ENCODE measurements at regions not wholly inside any gene's neighbourhood (a gene's known extent, or its start where the extent isn't known, plus 50 kb on each side); places are given as distances from the start of the nearest gene placed in this dataset.
"Not testable (repeated sequence)": the region's sequence is repeated elsewhere in the genome, so short reads cannot be mapped to it uniquely, and the experiment has no call there.

DNA sequence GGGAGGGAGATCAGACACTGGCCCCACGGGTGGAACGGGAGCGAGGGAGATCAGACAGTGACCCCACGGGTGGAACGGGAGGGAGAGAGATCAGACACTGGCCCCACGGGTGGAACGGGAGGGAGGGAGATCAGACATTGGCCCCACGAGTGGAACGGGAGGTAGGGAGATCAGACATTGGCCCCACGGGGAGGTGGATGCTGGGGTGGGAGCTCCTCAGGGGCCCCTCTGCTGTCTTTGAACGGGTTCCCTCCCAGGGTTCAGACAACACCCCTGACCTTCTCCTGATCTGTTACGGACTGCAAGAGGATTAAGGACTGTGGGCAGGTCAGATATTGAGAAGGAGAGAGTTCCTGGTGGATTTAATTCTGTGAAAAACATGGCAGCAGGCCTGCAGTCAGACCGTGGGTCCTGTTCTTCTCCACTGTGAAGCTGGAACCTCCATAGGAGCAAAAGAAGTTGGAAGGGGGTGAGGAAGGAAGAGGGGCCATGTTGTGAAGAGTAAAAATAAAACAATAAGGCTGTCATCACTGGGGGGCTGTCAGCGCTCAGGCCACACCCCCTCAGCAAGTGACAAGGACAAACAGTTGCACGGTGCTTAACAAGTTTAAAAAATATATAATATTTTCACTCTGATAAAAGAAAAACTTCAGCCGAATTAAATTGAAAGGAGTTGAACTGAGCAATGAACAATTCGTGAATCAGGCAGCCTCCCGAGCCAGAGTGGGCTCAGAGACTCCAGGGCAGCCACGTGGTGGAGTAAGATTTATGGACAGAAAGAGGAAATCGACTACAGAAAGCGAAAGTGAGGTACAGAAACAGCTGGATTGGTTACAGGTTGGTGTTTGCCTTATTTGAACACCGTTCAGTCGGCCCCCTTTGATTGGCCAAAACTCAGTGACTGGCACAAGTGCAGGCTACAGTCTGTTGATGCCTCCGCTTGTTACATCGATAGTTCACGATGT lies 348.7 kb upstream of the TNRC6C start:
- DNase-seq (ENCODE audit: low read depth in 1 of 2, low spot score in 1 of 2): peak; percentile 13 to 20

DNA sequence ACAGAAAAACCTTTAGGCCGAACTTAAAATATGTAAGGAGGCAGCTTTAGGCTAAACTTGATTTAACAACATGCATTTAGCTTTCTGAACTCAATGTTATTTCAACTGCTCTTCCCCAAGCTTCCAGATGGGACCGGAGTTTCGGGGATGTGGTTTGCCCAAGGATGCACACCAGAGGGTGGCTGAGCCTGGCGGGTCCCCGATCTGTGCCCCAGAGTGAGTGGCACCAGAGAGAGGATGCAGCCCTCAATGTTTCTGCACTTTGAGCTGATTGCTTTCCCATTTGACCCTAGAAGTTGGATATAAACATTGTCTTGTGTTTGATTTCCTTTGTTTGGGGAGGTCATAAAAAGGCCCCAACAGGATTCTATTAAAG lies 348.0 kb upstream of the TNRC6C start:
- no peak for DNase-seq (ENCODE audit: low read depth in 1 of 2, low spot score in 1 of 2)

- no peak for DNase-seq (ENCODE audit: low read depth in 1 of 2, low spot score in 1 of 2)
Observed at GRCh38 chr17:77610972-77611521, 347.5 kb upstream of the TNRC6C start.

- no peak for DNase-seq (ENCODE audit: low read depth in 1 of 2, low spot score in 1 of 2)
Observed at GRCh38 chr17:77611791-77612502, 346.6 kb upstream of the TNRC6C start.

DNA sequence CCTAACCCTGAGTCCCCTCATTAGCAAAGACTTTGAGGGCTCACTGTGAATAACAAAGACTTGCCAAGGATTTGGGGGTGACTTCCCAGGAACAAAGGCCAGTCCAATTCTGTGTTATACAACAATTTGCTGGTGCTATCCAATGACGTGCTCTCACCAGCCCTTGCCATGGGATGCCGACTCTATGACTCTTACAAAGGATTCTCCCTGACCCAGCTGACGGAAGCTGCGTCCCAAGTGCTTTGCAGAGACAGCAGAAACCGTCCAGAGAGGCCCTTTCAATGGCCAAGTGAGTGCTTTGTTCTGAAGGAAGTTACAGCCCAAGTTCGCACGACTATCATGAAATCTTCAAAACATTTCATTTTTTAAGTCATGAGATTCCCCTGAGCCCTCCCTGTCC lies 345.3 kb upstream of the TNRC6C start:
- DNase-seq (ENCODE audit: low read depth in 1 of 2, low spot score in 1 of 2): no peak

- DNase-seq (ENCODE audit: low read depth in 1 of 2, low spot score in 1 of 2): no peak
Observed at GRCh38 chr17:77613627-77614026, 344.9 kb upstream of the TNRC6C start.

DNA sequence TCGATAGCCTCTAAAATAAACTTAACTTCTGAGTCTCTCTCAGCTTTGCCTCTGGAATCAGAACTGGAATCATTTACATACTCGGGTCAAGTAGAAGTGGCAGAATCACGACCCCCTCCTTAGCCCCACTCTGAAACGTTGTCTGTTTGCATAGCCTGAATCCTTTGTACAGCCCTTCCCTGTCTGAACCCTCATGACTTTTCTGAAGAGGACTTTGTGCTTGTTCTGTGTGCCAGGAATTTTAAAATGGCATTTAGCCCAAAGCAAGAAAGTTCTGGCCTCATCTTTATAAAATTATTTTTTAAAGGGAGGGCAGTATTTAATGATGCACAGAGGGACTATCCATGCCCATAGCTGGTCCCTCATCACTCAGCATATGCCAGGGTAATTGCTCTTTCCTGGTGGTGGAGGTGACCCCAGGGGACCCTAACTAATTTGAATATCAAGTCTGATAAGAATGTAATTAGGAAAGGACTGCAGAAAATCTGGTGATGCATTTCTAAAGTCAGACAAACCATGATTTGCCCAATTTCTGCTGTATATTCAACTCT lies 342.7 kb upstream of the TNRC6C start:
- DNase-seq (ENCODE audit: low read depth in 1 of 2, low spot score in 1 of 2): no peak

DNA sequence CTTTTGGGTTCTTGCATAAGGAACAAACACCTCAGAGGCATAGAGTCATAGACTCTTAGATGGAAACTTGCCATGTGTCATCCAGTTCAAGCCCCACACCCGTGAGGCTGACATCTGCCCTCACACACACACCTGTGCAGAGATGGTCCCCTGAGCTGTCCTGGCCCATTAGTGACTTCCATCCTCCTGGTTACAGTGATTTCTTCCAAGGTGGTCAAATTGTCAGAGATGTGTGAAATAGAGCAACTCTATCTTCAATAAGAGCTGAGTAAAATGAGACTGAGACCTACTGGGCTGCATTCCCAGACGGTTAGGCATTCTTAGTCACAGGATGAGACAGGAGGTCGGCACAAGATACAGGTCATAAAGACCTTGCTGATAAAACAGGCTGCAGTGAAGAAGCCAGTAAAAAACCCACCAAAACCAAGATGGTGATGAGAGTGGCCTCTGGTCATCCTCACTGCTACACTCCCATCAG lies 342.2 kb upstream of the TNRC6C start:
- DNase-seq (ENCODE audit: low read depth in 1 of 2, low spot score in 1 of 2): no peak

DNA sequence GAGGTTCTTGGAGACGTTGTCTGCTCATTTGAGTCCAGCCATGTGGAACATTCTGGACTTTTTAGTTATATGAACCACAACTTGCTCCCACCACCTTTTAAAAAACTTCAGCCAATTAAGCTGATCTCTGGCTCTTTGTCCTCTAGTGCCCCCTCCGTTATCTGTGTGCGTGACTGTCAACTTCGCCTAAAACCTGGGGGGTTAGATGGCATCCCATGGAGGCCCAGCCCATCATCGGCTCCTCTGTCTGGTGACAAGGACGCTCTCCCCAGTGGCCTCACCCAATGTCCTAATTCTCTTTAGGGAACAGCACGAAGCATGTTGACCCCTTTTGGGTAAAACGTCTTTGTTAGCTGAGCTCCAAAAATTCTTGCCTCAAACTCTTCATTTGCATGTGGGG lies 341.0 kb upstream of the TNRC6C start:
- DNase-seq (ENCODE audit: low read depth in 1 of 2, low spot score in 1 of 2): no peak

DNA sequence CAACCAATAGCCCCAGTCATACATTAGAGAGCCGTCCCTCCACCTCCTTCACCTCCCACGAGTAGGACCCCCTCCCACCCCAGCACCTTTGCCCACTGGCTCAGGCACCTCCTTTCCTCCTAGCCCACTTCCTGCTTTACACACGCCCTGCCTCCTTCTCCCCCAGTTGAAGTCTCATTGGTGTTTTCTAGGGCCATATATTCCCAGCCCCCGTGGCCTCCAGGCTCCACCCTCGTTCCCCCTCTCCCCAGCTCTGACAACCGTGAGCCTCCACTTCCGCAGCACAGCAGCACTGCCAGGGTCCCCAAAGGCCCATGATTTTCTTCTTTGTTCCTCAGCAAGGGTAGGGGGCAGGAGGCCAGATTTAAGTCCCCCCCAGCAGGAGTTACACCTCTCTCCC lies 340.3 kb upstream of the TNRC6C start:
- no peak for DNase-seq (ENCODE audit: low read depth in 1 of 2, low spot score in 1 of 2)

GRCh38 chr17:77618731-77619130 lies 339.8 kb upstream of the TNRC6C start:
- no peak for DNase-seq (ENCODE audit: low read depth in 1 of 2, low spot score in 1 of 2)

- DNase-seq (ENCODE audit: low read depth in 1 of 2, low spot score in 1 of 2): no peak
Observed at GRCh38 chr17:77619326-77619725, 339.2 kb upstream of the TNRC6C start.

- DNase-seq (ENCODE audit: low read depth in 1 of 2, low spot score in 1 of 2): no peak
Observed at GRCh38 chr17:77619851-77620250, 338.7 kb upstream of the TNRC6C start.

DNA sequence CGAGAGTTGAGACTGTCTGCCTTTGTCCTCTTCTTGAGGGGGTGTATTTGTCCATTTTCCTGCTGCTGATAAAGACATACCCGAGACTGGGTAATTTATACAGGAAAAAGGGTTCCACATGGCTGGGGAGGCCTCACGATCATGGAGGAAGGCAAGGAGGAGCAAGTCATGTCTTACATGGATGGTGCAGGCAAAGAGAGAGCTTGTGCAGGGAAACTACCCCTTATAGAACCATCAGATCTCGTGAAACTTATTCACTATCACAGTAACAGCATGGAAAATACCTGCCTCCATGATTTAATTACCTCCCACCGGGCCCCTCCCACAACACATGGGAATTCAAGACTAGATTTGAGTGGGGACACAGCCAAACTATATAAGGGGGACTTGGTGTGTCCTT lies 338.2 kb upstream of the TNRC6C start:
- DNase-seq (ENCODE audit: low read depth in 1 of 2, low spot score in 1 of 2): no peak

GRCh38 chr17:77622084-77622483 lies 336.4 kb upstream of the TNRC6C start:
- not testable (repeated sequence) for DNase-seq (ENCODE audit: low read depth in 1 of 2, low spot score in 1 of 2)

DNA sequence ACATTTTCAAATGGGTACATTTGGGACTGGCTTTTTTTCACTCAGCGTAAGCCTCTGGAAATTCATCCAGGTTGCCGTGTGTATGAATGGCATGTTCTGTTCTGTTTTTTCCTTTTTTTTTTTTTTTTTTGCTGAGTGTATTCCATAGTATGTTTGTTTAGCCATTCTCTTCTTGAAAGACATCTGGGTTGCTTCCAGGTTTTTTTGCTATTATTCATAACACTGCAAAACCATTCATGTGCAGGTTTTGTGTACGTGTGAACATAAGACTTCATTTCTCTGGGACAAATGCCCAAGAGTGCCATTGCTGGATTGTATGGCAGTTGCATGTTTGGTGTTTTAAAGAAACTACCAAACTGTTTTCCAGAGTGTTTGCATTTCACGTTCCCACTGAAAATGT lies 335.9 kb upstream of the TNRC6C start:
- DNase-seq (ENCODE audit: low read depth in 1 of 2, low spot score in 1 of 2): no peak

DNA sequence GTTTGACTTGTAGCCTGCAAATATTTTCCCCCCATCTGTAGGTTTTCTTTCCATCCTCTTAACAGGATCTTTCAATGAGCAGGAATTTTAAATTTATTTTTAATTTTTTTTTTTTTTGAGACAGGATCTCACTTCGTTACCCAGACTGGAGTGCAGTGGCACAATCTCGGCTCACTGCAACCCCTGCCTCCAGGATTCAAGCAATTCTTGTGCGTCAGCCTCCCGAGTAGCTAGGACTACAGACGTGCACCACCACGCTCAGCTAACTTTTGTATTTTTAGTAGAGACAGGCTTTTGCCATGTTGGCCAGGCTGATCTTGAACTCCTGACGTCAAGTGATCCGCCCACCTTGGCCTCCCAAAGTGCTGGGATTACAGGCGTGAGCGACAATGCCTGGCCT lies 335.2 kb upstream of the TNRC6C start:
- not testable (repeated sequence) for DNase-seq (ENCODE audit: low read depth in 1 of 2, low spot score in 1 of 2)

DNA sequence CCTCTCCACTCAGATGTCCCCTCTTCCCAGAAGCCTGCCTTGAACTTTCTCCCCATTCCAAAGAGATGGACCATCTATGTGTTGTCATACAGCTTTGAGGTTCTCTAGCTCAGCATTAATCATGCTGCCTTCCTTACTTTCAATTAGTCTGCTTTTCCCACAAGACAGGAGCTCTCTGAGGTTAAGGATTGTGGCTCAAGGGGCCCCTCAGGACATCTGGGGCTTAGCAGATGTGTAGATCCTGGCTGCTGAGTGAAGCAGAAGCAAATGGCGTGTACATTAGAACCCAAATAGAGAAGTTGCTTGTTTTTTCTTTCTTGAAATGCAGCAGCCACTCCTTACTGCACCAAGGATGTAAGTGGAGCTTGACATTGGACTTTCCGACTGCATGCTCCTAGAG lies 330.5 kb upstream of the TNRC6C start:
- no peak for DNase-seq (ENCODE audit: low read depth in 1 of 2, low spot score in 1 of 2)

DNA sequence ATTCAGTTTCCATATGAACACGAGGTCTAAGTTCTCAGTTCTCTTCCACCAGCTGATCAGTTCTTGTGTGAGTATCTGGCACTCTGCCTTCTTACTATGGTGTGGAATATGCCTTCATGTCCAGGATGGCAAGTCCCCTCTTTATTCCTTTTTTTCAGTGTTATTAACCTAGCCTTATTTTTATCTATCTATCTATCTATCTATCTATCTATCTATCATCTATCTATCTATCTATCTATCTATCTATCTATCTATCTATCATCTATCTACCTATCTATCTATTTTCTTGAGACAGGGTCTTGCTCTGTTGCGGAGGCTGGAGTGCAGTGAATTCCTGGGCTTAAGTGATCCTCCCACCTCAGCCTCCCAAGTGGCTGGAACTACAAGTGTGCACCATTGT lies 329.2 kb upstream of the TNRC6C start:
- not testable (repeated sequence) for DNase-seq (ENCODE audit: low read depth in 1 of 2, low spot score in 1 of 2)

DNA sequence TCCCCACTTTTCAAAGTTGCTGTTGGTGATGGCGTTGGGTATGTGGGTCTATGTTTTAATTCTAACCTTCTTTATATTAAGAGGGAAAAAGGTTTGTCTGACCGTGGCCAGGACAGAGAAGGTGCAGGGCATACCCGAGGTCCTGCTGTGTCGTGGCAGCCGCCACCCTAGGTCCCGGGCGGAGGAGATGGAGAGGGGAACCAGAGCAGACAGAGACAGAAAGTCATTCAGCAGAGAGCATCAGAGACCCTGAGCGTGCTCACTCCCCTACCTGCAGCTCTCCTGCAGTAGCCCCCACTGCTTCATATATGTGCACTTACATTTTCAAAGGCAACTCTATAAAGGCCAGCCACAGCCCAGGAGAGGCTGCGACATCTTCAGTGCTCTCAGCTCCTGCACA lies 327.2 kb upstream of the TNRC6C start:
- no peak for DNase-seq (ENCODE audit: low read depth in 1 of 2, low spot score in 1 of 2)

DNA sequence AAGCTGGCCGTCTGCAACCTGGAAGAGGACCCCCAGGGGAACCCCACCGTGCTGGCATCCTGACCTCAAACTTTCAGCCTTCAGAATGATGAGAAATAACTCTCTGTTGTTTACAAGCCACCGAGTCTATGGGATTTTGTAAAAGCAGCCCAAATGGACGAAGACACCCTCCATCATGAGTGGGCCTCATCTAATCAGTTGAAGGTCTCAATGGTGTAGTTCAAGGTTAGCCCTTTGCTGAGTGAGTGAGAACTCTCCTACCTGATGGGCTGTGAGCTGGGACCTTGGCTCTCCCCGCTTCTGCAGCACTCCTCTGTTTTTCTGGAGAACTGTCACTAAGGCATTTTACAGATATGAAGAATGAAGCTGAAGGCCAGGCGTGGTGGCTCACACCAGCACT lies 325.9 kb upstream of the TNRC6C start:
- DNase-seq (ENCODE audit: low read depth in 1 of 2, low spot score in 1 of 2): no peak

DNA sequence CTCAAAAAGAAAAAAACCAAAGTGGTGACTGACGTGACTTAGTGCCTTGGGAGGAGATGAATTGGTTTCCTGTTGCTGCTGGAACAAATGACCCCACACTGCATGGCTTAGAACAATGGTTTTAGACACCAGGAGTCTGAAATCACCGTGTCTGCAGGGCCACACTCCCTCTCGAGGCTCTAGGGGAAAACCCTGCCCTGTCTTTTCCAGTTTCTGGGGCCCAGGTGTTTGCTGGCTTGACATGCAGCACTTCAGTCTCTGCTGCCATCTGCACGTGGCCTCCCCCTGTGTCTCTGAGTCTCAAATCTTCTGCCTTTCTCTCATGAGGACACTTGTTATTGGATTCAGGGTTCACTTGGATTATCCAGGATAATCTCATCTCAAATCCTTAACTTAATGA lies 323.8 kb upstream of the TNRC6C start:
- no peak for DNase-seq (ENCODE audit: low read depth in 1 of 2, low spot score in 1 of 2)
